ENCODE measurements at regions not wholly inside any gene's neighbourhood (a gene's known extent, or its start where the extent isn't known, plus 50 kb on each side); places are given as distances from the start of the nearest gene placed in this dataset.

GRCh38 chr18:77551055-77551454 is 301.4 kb downstream of the GALR1 start:
- TF ChIP-seq POLR2A (IDR thresholded peaks at IDR 0.05) (no peak), CTCF (IDR thresholded peaks at IDR 0.05) (no peak), EP300 (IDR thresholded peaks at IDR 0.05; ENCODE audit: low read depth) (no peak)
